Gastrocnemius medialis (tissue), 4 donors: ENCODE measurements at regions not wholly inside any gene's neighbourhood (a gene's known extent, or its start where the extent isn't known, plus 50 kb on each side); places are given as distances from the start of the nearest gene placed in this dataset.

ENCODE experiments used
- POLR2A ChIP-seq, 2 donors: fragments of 450-650 bp; IDR thresholded peaks; one replicate each; pipeline ENCODE4 v1.6.1; 2017; ENCODE audit warnings: antibody characterized with exemption in 2 of 2, mild to moderate bottlenecking in 2 of 2, moderate library complexity in 2 of 2
- TF ChIP-seq, protein P1 (sequence below), 5 experiments: fragments of 450-650 bp in 3 of 5; fragments of 200-600 bp in 2 of 5; sonication (generic) in 2 of 5; IDR thresholded peaks in 4 of 5; conservative IDR thresholded peaks in 1 of 5; 1 replicate in 4 of 5; 2 replicates in 1 of 5; pipeline ENCODE4 v1.5.1; 2016 to 2019; ENCODE audit warnings: antibody characterized with exemption in 5 of 5, mild to moderate bottlenecking in 3 of 5, moderate library complexity in 3 of 5

- TF ChIP-seq, protein P1, sequence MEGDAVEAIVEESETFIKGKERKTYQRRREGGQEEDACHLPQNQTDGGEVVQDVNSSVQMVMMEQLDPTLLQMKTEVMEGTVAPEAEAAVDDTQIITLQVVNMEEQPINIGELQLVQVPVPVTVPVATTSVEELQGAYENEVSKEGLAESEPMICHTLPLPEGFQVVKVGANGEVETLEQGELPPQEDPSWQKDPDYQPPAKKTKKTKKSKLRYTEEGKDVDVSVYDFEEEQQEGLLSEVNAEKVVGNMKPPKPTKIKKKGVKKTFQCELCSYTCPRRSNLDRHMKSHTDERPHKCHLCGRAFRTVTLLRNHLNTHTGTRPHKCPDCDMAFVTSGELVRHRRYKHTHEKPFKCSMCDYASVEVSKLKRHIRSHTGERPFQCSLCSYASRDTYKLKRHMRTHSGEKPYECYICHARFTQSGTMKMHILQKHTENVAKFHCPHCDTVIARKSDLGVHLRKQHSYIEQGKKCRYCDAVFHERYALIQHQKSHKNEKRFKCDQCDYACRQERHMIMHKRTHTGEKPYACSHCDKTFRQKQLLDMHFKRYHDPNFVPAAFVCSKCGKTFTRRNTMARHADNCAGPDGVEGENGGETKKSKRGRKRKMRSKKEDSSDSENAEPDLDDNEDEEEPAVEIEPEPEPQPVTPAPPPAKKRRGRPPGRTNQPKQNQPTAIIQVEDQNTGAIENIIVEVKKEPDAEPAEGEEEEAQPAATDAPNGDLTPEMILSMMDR (IDR thresholded peaks at IDR 0.05 in 4 of 5, conservative IDR thresholded peaks at IDR 0.05 in 1 of 5) = no peak
- no peak for TF ChIP-seq POLR2A (IDR thresholded peaks at IDR 0.05)
Observed at GRCh38 chr14:79960288-79960687, 251.0 kb downstream of the DIO2 start.
